ENCODE measurements at regions not wholly inside any gene's neighbourhood (a gene's known extent, or its start where the extent isn't known, plus 50 kb on each side); places are given as distances from the start of the nearest gene placed in this dataset.

DNA sequence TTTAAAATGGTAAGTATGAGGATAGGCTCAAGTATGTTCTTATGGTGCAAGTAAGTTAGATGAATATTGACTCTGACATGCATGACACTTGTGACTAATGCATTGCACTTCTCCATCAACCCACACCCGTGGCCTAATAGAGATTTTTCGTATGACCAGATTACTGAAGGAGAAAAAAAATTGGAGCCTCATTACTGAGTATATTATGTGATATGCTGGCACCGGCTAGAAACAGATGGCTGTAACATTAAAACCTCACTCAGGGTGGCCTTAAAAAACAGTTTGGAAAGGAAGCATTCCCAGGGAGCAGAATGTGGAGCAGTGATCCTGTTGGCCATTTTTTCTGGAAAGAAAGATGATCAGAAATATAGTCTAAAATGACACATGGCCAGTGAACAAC lies 766.4 kb downstream of the PRELID2 start:
- Histone ChIP-seq H3K9me3 (ENCODE audit: control insufficient read depth, insufficient read depth, low read depth, low read length) (no peaks in the 10 kb centered on the region), H3K27me3 (ENCODE audit: control insufficient read depth, insufficient read depth, low read length) (no peaks in the 10 kb centered on the region), H3K27ac (ENCODE audit: low read length) (no peak overlapping the region), H3K4me1 (ENCODE audit: control insufficient read depth, insufficient read depth, low read length) (no peaks in the 10 kb centered on the region), H3K36me3 (ENCODE audit: control insufficient read depth, insufficient read depth, low read length) (no peaks in the 10 kb centered on the region), H3K4me3 (ENCODE audit: low read depth in 2 of 2, low read length in 2 of 2) (no peak overlapping the region)
- no TSS peak for BruUV-seq (replicated peaks)
- ChIA-PET CTCF (no interaction called here), POLR2A (no interaction called here)
- DNase-seq (ENCODE audit: low read depth, low spot score) (no peak), ATAC-seq (no peak)
- TF ChIP-seq, protein P1, sequence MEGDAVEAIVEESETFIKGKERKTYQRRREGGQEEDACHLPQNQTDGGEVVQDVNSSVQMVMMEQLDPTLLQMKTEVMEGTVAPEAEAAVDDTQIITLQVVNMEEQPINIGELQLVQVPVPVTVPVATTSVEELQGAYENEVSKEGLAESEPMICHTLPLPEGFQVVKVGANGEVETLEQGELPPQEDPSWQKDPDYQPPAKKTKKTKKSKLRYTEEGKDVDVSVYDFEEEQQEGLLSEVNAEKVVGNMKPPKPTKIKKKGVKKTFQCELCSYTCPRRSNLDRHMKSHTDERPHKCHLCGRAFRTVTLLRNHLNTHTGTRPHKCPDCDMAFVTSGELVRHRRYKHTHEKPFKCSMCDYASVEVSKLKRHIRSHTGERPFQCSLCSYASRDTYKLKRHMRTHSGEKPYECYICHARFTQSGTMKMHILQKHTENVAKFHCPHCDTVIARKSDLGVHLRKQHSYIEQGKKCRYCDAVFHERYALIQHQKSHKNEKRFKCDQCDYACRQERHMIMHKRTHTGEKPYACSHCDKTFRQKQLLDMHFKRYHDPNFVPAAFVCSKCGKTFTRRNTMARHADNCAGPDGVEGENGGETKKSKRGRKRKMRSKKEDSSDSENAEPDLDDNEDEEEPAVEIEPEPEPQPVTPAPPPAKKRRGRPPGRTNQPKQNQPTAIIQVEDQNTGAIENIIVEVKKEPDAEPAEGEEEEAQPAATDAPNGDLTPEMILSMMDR (IDR thresholded peaks at IDR 0.05): no peak
- TF ChIP-seq, protein P2, sequence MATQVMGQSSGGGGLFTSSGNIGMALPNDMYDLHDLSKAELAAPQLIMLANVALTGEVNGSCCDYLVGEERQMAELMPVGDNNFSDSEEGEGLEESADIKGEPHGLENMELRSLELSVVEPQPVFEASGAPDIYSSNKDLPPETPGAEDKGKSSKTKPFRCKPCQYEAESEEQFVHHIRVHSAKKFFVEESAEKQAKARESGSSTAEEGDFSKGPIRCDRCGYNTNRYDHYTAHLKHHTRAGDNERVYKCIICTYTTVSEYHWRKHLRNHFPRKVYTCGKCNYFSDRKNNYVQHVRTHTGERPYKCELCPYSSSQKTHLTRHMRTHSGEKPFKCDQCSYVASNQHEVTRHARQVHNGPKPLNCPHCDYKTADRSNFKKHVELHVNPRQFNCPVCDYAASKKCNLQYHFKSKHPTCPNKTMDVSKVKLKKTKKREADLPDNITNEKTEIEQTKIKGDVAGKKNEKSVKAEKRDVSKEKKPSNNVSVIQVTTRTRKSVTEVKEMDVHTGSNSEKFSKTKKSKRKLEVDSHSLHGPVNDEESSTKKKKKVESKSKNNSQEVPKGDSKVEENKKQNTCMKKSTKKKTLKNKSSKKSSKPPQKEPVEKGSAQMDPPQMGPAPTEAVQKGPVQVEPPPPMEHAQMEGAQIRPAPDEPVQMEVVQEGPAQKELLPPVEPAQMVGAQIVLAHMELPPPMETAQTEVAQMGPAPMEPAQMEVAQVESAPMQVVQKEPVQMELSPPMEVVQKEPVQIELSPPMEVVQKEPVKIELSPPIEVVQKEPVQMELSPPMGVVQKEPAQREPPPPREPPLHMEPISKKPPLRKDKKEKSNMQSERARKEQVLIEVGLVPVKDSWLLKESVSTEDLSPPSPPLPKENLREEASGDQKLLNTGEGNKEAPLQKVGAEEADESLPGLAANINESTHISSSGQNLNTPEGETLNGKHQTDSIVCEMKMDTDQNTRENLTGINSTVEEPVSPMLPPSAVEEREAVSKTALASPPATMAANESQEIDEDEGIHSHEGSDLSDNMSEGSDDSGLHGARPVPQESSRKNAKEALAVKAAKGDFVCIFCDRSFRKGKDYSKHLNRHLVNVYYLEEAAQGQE (IDR thresholded peaks at IDR 0.05; ENCODE audit: insufficient read depth in 1 of 2, low read depth in 2 of 2, low read length in 1 of 2): no peak
- TF ChIP-seq POLR2AphosphoS5 (IDR thresholded peaks at IDR 0.05; ENCODE audit: low read depth, low read length): no peak
- no peak for TF ChIP-seq TCF7L2 (IDR thresholded peaks at IDR 0.05; ENCODE audit: low read depth, low read length)
- no peak for TF ChIP-seq SIN3A (IDR thresholded peaks at IDR 0.05; ENCODE audit: borderline replicate concordance, insufficient read depth, low read depth, low read length)
- intact Hi-C loops (cut with micrococcal nuclease; ENCODE audit: unreplicated experiment) (no loop called here), in situ Hi-C loops (cut with HindIII; ENCODE audit: low pct_unique_long_range_greater_than_20kb, low sequenced_read_pairs) (no loop called here)

- CTCF ChIA-PET: no interaction called here
- Histone ChIP-seq H3K27ac (ENCODE audit: low read length) (no peak overlapping the region), H3K4me3 (ENCODE audit: low read depth in 2 of 2, low read length in 2 of 2) (no peak overlapping the region), H3K27me3 (ENCODE audit: control insufficient read depth, insufficient read depth, low read length) (no peaks in the 10 kb centered on the region), H3K9me3 (ENCODE audit: control insufficient read depth, insufficient read depth, low read depth, low read length) (no peaks in the 10 kb centered on the region), H3K36me3 (ENCODE audit: control insufficient read depth, insufficient read depth, low read length) (no peaks in the 10 kb centered on the region), H3K4me1 (ENCODE audit: control insufficient read depth, insufficient read depth, low read length) (no peaks in the 10 kb centered on the region)
- intact Hi-C loops (cut with micrococcal nuclease; ENCODE audit: unreplicated experiment): no loop called here
- no TSS peak for BruUV-seq (replicated peaks)
- TF ChIP-seq SIN3A (IDR thresholded peaks at IDR 0.05; ENCODE audit: borderline replicate concordance, insufficient read depth, low read depth, low read length) (no peak), TCF7L2 (IDR thresholded peaks at IDR 0.05; ENCODE audit: low read depth, low read length) (no peak), POLR2AphosphoS5 (IDR thresholded peaks at IDR 0.05; ENCODE audit: low read depth, low read length) (no peak)
- TF ChIP-seq, protein P1 (IDR thresholded peaks at IDR 0.05): no peak
- TF ChIP-seq, protein P2 (IDR thresholded peaks at IDR 0.05; ENCODE audit: insufficient read depth in 1 of 2, low read depth in 2 of 2, low read length in 1 of 2): no peak
- in situ Hi-C loops (cut with HindIII; ENCODE audit: low pct_unique_long_range_greater_than_20kb, low sequenced_read_pairs): no loop called here
- POLR2A ChIA-PET: no interaction called here
- ATAC-seq (no peak), DNase-seq (ENCODE audit: low read depth, low spot score) (no peak)
Observed at GRCh38 chr5:145062280-145063062, 772.7 kb downstream of the PRELID2 start.
